HG03558 (cell line): ENCODE measurements at regions not wholly inside any gene's neighbourhood (a gene's known extent, or its start where the extent isn't known, plus 50 kb on each side); places are given as distances from the start of the nearest gene placed in this dataset.
"Not testable (repeated sequence)": the region's sequence is repeated elsewhere in the genome, so short reads cannot be mapped to it uniquely, and the experiment has no call there.

ENCODE experiments used
- ATAC-seq: cut with Tn5 transposase; IDR thresholded peaks from one replicate; pipeline ENCODE4 v1.9.1; 2021; ENCODE audit warnings: moderate number of reproducible peaks; ENCODE audit not compliant: unreplicated experiment; ENCODE audit errors: extremely low read depth

- ATAC-seq = no peak
These were observed 283.9 kb upstream of the CNTN5 start for GRCh38 chr11:98736833-98737232.

- ATAC-seq = no peak
These were observed 280.4 kb upstream of the CNTN5 start for GRCh38 chr11:98740321-98740720.

- not testable (repeated sequence) for ATAC-seq
These were observed 257.3 kb upstream of the CNTN5 start for GRCh38 chr11:98763446-98763845.

DNA sequence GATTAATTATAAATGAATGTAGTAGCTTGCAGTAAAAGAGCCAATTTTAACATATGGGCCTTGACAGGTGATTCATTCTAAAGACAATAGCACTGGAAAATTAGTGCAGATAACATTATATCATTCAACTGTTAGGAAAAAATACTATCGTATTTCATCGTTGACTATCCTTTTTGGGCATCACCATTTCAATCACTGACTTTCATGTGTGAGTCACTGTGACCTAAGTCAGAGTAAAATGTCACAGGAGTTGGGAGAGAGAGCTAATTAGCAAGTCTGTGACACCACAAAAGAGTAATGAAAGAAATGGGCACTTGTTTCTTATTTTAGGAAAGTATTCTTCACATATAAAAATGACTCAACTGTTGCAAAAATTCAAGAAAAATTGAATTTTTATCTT lies 253.8 kb upstream of the CNTN5 start:
- ATAC-seq = no peak

DNA sequence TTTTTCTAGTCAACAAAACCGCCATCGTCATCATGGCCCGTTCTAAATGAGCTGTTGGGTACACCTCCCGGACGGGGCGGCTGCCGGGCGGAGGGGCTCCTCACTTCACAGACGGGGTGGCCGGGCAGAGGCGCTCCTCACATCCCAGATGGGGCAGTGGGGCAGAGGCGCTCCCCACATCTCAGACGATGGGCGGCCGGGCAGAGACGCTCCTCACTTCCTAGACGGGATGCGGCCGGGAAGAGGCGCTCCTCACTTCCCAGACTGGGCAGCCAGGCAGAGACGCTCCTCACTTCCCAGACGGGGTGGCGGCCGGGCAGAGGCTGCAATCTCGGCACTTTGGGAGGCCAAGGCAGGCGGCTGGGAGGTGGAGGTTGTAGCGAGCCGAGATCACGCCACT lies 250.7 kb upstream of the CNTN5 start:
- ATAC-seq = not testable (repeated sequence)

- no peak for ATAC-seq
These were observed 249.0 kb upstream of the CNTN5 start for GRCh38 chr11:98771791-98772190.

DNA sequence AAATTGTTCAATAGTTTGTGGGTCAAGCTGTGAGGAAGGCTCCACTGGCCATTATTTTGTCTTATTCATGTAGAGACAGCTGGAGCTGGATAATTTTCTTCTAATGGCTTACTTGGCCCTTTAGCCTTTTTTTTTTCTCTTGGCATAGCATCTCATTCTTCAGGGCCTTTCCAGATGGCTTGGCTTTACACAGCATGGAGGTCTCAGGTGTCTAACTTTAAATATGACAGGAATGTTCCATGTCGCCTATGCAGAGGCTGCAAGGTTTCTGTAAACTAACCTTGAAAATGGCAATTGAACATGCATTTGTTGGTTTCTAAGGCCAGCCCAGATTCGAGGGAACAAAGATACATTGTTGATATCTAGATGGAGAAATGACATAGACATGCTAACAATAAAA lies 247.9 kb upstream of the CNTN5 start:
- ATAC-seq = no peak

DNA sequence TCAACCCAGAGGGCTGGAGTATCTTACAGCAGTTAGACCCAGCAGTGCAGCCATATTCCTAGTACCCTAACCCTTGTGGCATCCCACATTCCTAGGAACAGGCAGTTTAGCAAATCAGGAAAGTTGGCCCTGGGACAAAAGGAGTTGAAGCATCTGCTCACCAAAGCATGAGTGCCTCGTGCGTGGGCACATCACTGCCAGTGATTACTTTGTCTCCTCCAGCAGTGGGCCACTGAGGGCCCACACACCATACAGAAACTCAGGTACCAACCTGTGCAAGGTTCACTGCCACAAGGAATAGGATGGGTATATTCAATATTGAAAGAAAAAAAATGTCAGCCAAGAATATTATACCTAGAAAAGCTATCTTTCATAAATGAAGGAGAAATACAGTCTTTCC lies 227.5 kb upstream of the CNTN5 start:
- ATAC-seq = no peak

DNA sequence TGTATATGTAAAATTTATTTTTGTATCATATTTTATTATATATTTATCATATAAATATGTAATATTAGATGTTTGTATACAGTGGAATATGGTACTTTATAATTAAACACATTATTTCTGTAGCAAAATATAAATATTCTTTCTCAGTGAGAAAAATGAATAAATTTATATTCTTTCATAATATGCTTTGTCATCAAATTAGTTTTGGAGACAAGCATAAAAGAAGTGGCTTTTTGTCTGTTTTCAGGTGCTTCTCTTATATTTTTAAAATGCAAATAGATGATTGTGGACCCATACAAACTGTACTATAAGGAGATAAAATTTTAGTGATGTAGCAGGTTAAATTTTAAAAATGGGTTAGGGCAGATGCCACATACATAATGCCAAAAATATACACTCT lies 222.4 kb upstream of the CNTN5 start:
- ATAC-seq = no peak

GRCh38 chr11:98800696-98801095 lies 220.1 kb upstream of the CNTN5 start:
- ATAC-seq = no peak

GRCh38 chr11:98828986-98829708 lies 191.6 kb upstream of the CNTN5 start:
- no peak for ATAC-seq

DNA sequence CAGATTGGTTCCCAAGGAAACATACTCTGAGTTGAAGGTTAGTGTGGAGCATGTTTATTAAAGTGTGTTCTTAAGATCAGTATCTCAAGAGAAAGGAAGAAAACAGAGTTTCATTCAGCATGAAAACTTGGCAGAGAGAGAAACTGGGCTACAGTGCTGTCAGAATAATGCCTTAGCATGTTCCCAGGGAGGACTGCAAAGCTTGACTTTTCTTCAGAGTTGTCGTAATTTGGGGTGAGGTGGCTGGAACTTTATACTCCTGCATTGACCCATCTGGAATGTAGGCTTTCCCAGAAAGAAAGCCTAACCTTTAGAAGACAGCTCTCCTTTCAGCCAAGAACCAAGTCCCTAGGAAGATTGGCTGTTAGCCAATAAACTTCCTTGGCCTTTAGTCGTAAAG lies 190.8 kb upstream of the CNTN5 start:
- ATAC-seq = no peak

DNA sequence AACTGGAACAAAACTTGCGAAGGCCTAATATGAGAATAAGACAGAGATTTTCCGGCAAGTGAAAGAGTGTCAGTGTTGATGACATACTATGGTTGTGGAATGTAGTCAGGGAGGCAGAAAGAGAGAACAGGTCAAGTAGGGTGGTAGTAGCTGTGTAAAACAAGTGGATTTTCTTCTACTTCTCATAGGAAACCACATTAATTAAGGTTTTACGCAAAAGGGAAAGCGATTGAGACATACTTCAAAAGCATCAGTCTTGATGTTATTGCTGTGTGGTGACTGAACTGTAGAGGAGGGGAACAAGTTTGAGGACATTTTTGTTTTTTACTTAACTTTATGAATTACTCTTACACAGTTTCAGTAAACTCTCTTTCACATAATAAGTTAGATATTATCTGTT lies 186.0 kb upstream of the CNTN5 start:
- ATAC-seq = no peak

- ATAC-seq = no peak
These were observed 185.4 kb upstream of the CNTN5 start for GRCh38 chr11:98835335-98835734.

DNA sequence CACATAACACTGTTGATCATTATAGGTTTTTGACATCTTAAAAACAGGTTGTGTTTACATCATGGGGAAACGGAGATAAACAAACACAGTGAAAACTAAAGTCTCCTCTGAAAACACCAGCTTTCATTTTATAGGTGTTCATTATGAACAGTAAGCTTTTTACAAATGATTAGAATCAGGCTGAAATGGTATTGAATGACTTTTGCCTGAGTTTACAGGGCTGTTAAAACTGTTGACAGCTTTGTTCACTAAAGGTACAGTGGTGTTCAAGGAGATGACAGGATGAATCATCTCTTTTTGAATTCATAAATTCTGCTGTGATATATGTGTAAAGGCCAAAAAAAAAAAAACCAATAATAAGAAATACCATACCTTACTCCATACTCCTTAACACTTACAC lies 184.6 kb upstream of the CNTN5 start:
- no peak for ATAC-seq

GRCh38 chr11:98842187-98842586 lies 178.6 kb upstream of the CNTN5 start:
- ATAC-seq = no peak

DNA sequence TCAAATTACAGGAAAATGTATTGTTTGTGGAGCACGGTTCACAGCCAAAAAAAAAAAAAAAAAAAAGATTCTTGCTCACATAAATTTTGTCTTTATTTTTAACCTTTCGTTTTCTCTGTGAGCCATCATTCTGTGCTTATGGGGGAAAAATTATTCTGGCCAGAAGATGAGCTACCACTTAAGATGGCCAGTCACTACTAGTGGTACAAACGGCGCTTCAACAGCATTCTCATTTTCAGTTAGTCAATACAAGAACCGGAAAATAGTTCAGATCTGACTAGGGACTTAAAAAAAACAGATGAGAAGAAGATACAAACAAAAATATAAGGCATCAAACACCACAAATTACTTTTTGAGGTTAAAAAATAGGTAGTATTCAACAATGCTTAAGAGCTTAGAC lies 158.6 kb upstream of the CNTN5 start:
- ATAC-seq = no peak

DNA sequence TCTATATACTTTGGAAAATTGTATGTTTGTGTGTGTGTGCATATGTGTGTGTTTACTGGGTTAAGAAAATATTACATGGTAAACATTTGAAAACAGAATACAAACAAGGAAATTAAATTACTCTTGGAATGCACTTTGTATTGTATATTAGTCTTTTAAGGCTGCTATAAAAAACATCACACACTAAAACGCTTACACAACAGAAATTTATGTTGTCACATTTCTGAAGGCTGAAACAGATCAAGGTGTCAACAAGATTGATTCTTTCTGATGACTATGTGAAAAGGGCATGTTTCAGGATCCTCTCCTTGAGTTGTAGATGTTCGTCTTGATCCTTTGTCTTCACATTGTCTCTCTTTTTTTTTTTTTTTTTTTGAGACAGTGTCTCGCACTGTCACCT lies 149.1 kb upstream of the CNTN5 start:
- ATAC-seq = no peak

- no peak for ATAC-seq
These were observed 146.7 kb upstream of the CNTN5 start for GRCh38 chr11:98874050-98874449.

DNA sequence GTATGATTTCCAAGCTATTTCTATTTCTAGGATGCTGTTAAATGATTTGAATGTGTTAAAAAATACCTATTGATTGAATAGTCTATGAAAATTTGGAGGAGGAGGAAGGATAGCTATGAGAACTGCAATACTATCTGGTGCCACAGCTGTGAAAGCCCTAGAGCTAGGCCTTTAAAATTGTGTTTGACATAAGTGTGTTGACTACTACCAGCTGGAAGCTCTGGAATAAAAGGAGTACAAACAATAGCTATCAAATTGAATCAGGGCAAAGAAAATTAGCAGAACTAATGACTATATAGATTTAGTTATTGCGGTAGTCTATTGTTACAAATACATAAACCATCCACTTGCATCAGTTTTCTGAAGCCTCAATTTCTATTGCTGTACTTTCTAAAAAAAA lies 124.8 kb upstream of the CNTN5 start:
- no peak for ATAC-seq

- no peak for ATAC-seq
These were observed 79.8 kb upstream of the CNTN5 start for GRCh38 chr11:98940913-98941312.

GRCh38 chr11:98944461-98944860 lies 76.3 kb upstream of the CNTN5 start:
- no peak for ATAC-seq

- no peak for ATAC-seq
These were observed 68.6 kb upstream of the CNTN5 start for GRCh38 chr11:98952107-98952506.
